K562 (cell line): ENCODE measurements at regions not wholly inside any gene's neighbourhood (a gene's known extent, or its start where the extent isn't known, plus 50 kb on each side); places are given as distances from the start of the nearest gene placed in this dataset.

Source experiments
- ATAC-seq: fragments of 200-7000 bp; cut with Tn5 transposase; 3 replicates; pipeline ENCODE4 v1.9.1; 2020; ENCODE audit warnings: moderate library complexity
- BruUV-seq: library from RNA; stranded (reverse); fragments of 400-500 nt; replicated peaks from 2 replicates; lab custom pipeline; 2021; lab: Mats Ljungman, UMichigan
- CTCF ChIA-PET: fragments of 300-600 bp; formaldehyde crosslinking; extraction: SDS; loops from one replicate; lab custom pipeline; 2021; ENCODE audit warnings: low intra/inter-chr PET ratio; lab: Yijun Ruan, JAX
- POLR2A ChIA-PET: fragments of 300-600, 350-650 bp; sonication (Branson Sonifier 250); formaldehyde crosslinking; extraction: SDS; loops from one replicate; lab custom pipeline; 2021; ENCODE audit warnings: antibody characterized with exemption, inconsistent platforms; lab: Yijun Ruan, JAX
- DNase-seq, 4 experiments: peaks; one replicate each; pipeline versions ENCODE4 v3.0.0 to v3.0.0-alpha.2; 2011 to 2018; ENCODE audit warnings: low spot score in 3 of 4, mixed read lengths in 3 of 4; ENCODE audit errors: extremely low read depth in 1 of 4
- FAIRE-seq: peaks from 2 replicates; lab custom pipeline; 2011; peaks lifted over from hg19 to GRCh38; lab: Jason Lieb, UNC
- H2AFZ ChIP-seq: 2 replicates; pipeline ENCODE4 v1.6.0; 2011; ENCODE audit warnings: low read depth, low read length, control low read depth, inconsistent platforms
- H3K27ac ChIP-seq: fragments of 200-600 bp; 3 replicates; pipeline ENCODE4 v1.8.0; 2011; ENCODE audit warnings: low read depth, mild to moderate bottlenecking, control low read depth, inconsistent platforms, low read length, moderate library complexity, mixed read lengths; ENCODE audit errors: extremely low read depth
- H3K27me3 ChIP-seq, 2 experiments: fragments of 300-600 bp in 1 of 2; 2 replicates in 1 of 2; 3 replicates in 1 of 2; pipeline versions ENCODE4 v1.6.0 to v1.8.0; 2011; ENCODE audit warnings: inconsistent platforms in 2 of 2, low read length in 2 of 2, mild to moderate bottlenecking in 1 of 2, mixed read lengths in 1 of 2, moderate library complexity in 1 of 2; ENCODE audit not compliant: control insufficient read depth in 2 of 2, insufficient read depth in 2 of 2
- H3K36me3 ChIP-seq: fragments of 300-600 bp; 3 replicates; pipeline ENCODE4 v1.8.0; 2011; ENCODE audit warnings: mild to moderate bottlenecking, low read length, inconsistent platforms; ENCODE audit not compliant: control insufficient read depth, insufficient read depth
- H3K4me1 ChIP-seq, 2 experiments: fragments of 200-600 bp in 1 of 2; replicated peaks in 1 of 2; 2 replicates in 1 of 2; 3 replicates in 1 of 2; pipeline versions ENCODE4 v1.5.1 to v1.8.0; 2011; ENCODE audit warnings: inconsistent platforms in 2 of 2, low read length in 2 of 2, mild to moderate bottlenecking in 1 of 2, mixed read lengths in 1 of 2, moderate library complexity in 1 of 2; ENCODE audit not compliant: control insufficient read depth in 2 of 2, insufficient read depth in 2 of 2
- H3K4me2 ChIP-seq: 2 replicates; pipeline ENCODE4 v1.6.1; 2011; ENCODE audit warnings: low read length, control low read depth, inconsistent platforms, mixed read lengths; ENCODE audit not compliant: insufficient read depth
- H3K4me3 ChIP-seq: fragments of 200-600 bp; sonication (generic), shearing (Covaris generic); 2 replicates; pipeline ENCODE4 v1.5.1; 2016; ENCODE audit warnings: control low read depth, inconsistent platforms
- H3K79me2 ChIP-seq: fragments of 200-600 bp; 3 replicates; pipeline ENCODE4 v1.8.0; 2011; ENCODE audit warnings: low read length, inconsistent platforms; ENCODE audit not compliant: control insufficient read depth, insufficient read depth
- H3K9ac ChIP-seq, 2 experiments: 2 replicates each; pipeline versions ENCODE4 v1.6.0 to v1.6.1; 2011; ENCODE audit warnings: low read depth in 2 of 2, low read length in 2 of 2, control low read depth in 1 of 2, inconsistent platforms in 1 of 2, mild to moderate bottlenecking in 1 of 2, mixed read lengths in 1 of 2; ENCODE audit not compliant: insufficient read depth in 1 of 2
- H3K9me1 ChIP-seq: one replicate; pipeline ENCODE4 v1.6.0; 2011; ENCODE audit warnings: inconsistent platforms, mild to moderate bottlenecking, low read length, moderate library complexity; ENCODE audit not compliant: control insufficient read depth, insufficient read depth
- H3K9me3 ChIP-seq: replicated peaks from 2 replicates; pipeline ENCODE4 v1.5.1; 2011; ENCODE audit warnings: low read depth, low read length, inconsistent platforms; ENCODE audit not compliant: control insufficient read depth, insufficient read depth
- H4K20me1 ChIP-seq: replicated peaks from 2 replicates; pipeline ENCODE4 v1.6.1; 2011; ENCODE audit warnings: low read length, inconsistent platforms, mixed read lengths; ENCODE audit not compliant: control insufficient read depth, insufficient read depth
- CHD2 ChIP-seq: IDR thresholded peaks from 2 replicates; pipeline ENCODE4 v1.6.1; 2011; ENCODE audit warnings: low read depth, low read length
- GABPB2 ChIP-seq: fragments of 250-450 bp; sonication (Bioruptor Pico); conservative IDR thresholded peaks from 2 replicates; pipeline ENCODE4 v1.5.1; 2021; ENCODE audit warnings: mild to moderate bottlenecking
- HSF4 ChIP-seq: fragments of 250-450 bp; sonication (Bioruptor Pico); IDR thresholded peaks from 2 replicates; pipeline ENCODE4 v2.1.2; 2022; ENCODE audit warnings: mild to moderate bottlenecking, moderate library complexity, borderline replicate concordance
- IRF9 ChIP-seq: fragments of 450-650 bp; IDR thresholded peaks from 2 replicates; pipeline ENCODE4 v1.6.1; 2016; ENCODE audit warnings: missing biosample characterization, missing genetic modification characterization
- JUN ChIP-seq, 2 experiments: sonication (generic) in 1 of 2; formaldehyde crosslinking in 1 of 2; IDR thresholded peaks; 2 replicates each; pipeline versions ENCODE4 v1.6.1 to v1.8.0; 2012 to 2022; ENCODE audit warnings: borderline replicate concordance in 2 of 2, mild to moderate bottlenecking in 2 of 2, improper control_type of control experiment in 1 of 2, low read depth in 1 of 2, low read length in 1 of 2, missing genetic modification reagents in 1 of 2
- MAFG ChIP-seq: fragments of 450-650 bp; conservative IDR thresholded peaks from 2 replicates; pipeline ENCODE4 v1.6.1; 2016; ENCODE audit warnings: missing genetic modification characterization, missing compliant biosample characterization
- MAFK ChIP-seq: IDR thresholded peaks from 2 replicates; pipeline ENCODE4 v1.6.1; 2011; ENCODE audit warnings: low read length, improper control_type of control experiment
- MIER1 ChIP-seq: fragments of 450-650 bp; IDR thresholded peaks from 2 replicates; pipeline ENCODE4 v1.6.1; 2016; ENCODE audit warnings: antibody characterized with exemption, mild to moderate bottlenecking, low read depth
- MLX ChIP-seq, 2 experiments: fragments of 450-650 bp in 1 of 2; sonication (generic) in 1 of 2; formaldehyde crosslinking; conservative IDR thresholded peaks; 2 replicates each; pipeline versions ENCODE4 v1.4.0 to v1.8.1; 2020 to 2022; ENCODE audit warnings: mild to moderate bottlenecking in 1 of 2, missing genetic modification reagents in 1 of 2
- MNT ChIP-seq, 2 experiments: fragments of 450-650 bp; conservative IDR thresholded peaks; 2 replicates each; pipeline ENCODE4 v1.6.1; 2017; ENCODE audit warnings: mild to moderate bottlenecking in 2 of 2, moderate library complexity in 2 of 2
- POLR2G ChIP-seq: fragments of 200-400 bp; formaldehyde crosslinking; IDR thresholded peaks from 2 replicates; pipeline ENCODE4 v1.6.1; 2017; ENCODE audit warnings: low read depth, mild to moderate bottlenecking, antibody characterized with exemption, low read length, moderate library complexity
- PTTG1 ChIP-seq: fragments of 450-650 bp; IDR thresholded peaks from 2 replicates; pipeline ENCODE4 v1.6.1; 2016; ENCODE audit warnings: low read depth, mild to moderate bottlenecking, missing genetic modification characterization, missing compliant biosample characterization
- SIN3B ChIP-seq: fragments of 450-650 bp; IDR thresholded peaks from 2 replicates; pipeline ENCODE4 v1.6.1; 2017; ENCODE audit warnings: low read depth, mild to moderate bottlenecking, moderate library complexity
- ZKSCAN3 ChIP-seq: fragments of 250-450 bp; sonication (Bioruptor Pico); IDR thresholded peaks from 2 replicates; pipeline ENCODE4 v1.4.0; 2020
- ZNF175 ChIP-seq: fragments of 200-800 bp; sonication (Bioruptor generic); IDR thresholded peaks from 2 replicates; pipeline ENCODE4 v1.6.1; 2016; ENCODE audit warnings: low read depth, mild to moderate bottlenecking, missing genetic modification characterization, missing compliant biosample characterization
- ZNF239 ChIP-seq: fragments of 250-450 bp; sonication (Bioruptor Pico); IDR thresholded peaks from 2 replicates; pipeline ENCODE4 v1.4.0; 2020; ENCODE audit warnings: mild to moderate bottlenecking
- ZNF3 ChIP-seq: fragments of 250-450 bp; sonication (Bioruptor Pico); IDR thresholded peaks from 2 replicates; pipeline ENCODE4 v1.5.0; 2021; ENCODE audit warnings: mild to moderate bottlenecking, moderate library complexity
- ZNF717 ChIP-seq: fragments of 250-450 bp; sonication (Bioruptor Pico); IDR thresholded peaks from 2 replicates; pipeline ENCODE4 v1.5.0; 2021
- in situ Hi-C: fragments of 300-500 bp; cut with MboI; formaldehyde crosslinking; loops from 4 replicates; pipeline ENCODE4 v1.15.0; 2018; ENCODE audit warnings: inconsistent platforms, mixed read lengths
- intact Hi-C: fragments of 100-400 bp; cut with micrococcal nuclease; formaldehyde crosslinking; loops from 2 replicates; pipeline ENCODE4 v1.14.2; 2022

DNA sequence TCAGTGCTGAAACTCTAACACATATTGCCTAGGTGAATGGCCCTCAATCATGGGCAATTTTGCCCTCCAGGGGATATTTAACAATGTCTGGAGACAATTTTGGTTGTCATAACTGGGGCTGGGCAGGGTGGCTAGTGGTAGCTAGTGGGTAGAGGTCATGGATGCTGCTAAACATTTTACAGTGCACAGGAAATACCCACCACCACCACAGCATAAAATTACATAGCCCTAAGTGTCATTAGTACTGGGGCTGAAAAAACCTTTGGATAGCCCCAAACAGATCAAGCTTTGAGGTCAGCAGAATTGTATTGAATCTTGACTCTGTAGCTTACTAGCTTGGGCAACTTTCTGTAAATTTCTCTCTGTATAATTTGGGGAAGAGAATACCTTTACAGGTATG is 758.0 kb downstream of the BCL11B start:
- Histone ChIP-seq H3K4me1 (no peaks in the 10 kb centered on the region), H3K4me2 (no peak overlapping the region), H3K9me3 (no peaks in the 10 kb centered on the region), H3K4me3 (no peak overlapping the region), H3K36me3 (no peaks in the 10 kb centered on the region), H3K27ac (no peak overlapping the region), H4K20me1 (no peaks in the 10 kb centered on the region), H3K9me1 (no peaks in the 10 kb centered on the region), H3K27me3 (no peaks in the 10 kb centered on the region), H3K9ac (no peak overlapping the region), H3K79me2 (no peaks in the 10 kb centered on the region), H2AFZ (no peak overlapping the region)
- ATAC-seq (no peak), FAIRE-seq (no peak), DNase-seq (no peak)
- CTCF ChIA-PET = no interaction called here
- TF ChIP-seq ZNF717 (CRISPR knock-in tag) (no peak), IRF9 (tag) (no peak), POLR2G (no peak), HSF4 (CRISPR knock-in tag) (no peak), MIER1 (no peak), SIN3B (no peak), MAFG (tag) (no peak), MLX (CRISPR knock-in tag; conservative IDR thresholded peaks at IDR 0.05) (no peak), ZNF3 (CRISPR knock-in tag) (no peak), ZNF175 (CRISPR knock-in tag) (no peak), MNT (conservative IDR thresholded peaks at IDR 0.05) (no peak), JUN (IDR thresholded peaks at IDR 0.05; ENCODE audit: borderline replicate concordance, low read depth, low read length) (no peak), JUN (CRISPR knock-in tag; IDR thresholded peaks at IDR 0.05; ENCODE audit: borderline replicate concordance) (no peak), MAFK (no peak), GABPB2 (CRISPR knock-in tag) (no peak), PTTG1 (tag) (no peak), CHD2 (no peak), ZKSCAN3 (CRISPR knock-in tag) (no peak), ZNF239 (CRISPR knock-in tag) (no peak)
- in situ Hi-C loops (no loop called here), intact Hi-C loops (no loop called here)
- BruUV-seq = no TSS peak
- POLR2A ChIA-PET = no interaction called here
